Activated CD4-positive, CD25-positive, alpha-beta regulatory T cell (primary cell): ENCODE measurements at regions not wholly inside any gene's neighbourhood (a gene's known extent, or its start where the extent isn't known, plus 50 kb on each side); places are given as distances from the start of the nearest gene placed in this dataset.
"Not testable (repeated sequence)": the region's sequence is repeated elsewhere in the genome, so short reads cannot be mapped to it uniquely, and the experiment has no call there.

Source experiments
- DNase-seq, 4 experiments: peaks; one replicate each; lab custom pipeline; 2025; lab: John Stamatoyannopoulos, UW

GRCh38 chr5:106246044-106246745 lies 1424.5 kb downstream of the EFNA5 start:
- DNase-seq: not testable (repeated sequence)

GRCh38 chr5:106241409-106241808 lies 1429.3 kb downstream of the EFNA5 start:
- DNase-seq: no peak

DNA sequence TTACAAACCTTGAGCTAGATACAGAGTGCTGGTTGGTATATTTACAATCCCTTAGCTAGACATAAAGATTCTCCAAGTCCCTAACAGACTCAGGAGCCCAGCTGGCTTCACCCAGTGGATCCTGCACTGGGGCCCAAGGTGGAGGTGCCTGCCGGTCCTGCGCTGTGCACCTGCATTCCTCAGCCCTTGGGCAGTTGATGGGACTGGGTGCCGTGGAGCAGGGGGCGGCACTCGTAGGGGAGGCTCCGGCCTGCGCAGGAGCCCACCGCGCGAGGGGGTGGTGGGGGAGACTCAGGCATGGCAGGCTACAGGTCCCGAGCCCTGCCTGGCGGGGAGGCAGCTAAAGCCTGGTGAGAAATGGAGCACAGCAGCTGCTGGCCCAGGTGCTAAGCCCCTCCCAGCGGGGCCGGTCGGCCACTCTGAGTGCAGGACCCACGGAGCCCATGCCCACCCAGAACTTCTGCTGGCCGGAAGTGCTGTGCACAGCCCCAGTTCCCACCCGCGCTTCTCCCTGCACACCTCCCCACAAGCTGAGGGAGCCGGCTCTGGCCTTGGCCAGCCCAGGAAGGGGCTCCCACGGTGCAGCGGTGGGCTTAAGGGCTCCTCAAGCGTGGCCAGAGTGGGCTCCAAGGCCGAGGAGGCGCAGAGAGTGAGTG lies 1464.7 kb downstream of the EFNA5 start:
- no peak for DNase-seq

DNA sequence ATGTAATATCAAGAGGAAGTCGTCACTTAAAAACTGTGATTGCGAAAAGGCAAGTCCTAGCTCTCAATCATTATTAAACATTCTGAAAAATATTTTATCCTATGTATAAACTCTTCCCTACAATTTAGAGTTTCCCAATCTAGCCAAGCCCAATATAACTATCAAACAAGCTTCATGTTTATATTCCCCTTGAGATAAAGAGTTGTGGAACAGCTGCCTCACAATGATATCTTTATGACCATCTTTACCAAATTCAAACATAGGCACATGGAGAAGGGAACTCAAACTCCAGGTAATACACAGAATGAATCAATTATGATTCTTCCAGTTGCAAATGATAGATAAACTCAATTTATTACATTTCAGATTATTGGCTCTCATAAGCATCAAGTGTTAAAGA lies 1468.7 kb downstream of the EFNA5 start:
- no peak for DNase-seq

DNA sequence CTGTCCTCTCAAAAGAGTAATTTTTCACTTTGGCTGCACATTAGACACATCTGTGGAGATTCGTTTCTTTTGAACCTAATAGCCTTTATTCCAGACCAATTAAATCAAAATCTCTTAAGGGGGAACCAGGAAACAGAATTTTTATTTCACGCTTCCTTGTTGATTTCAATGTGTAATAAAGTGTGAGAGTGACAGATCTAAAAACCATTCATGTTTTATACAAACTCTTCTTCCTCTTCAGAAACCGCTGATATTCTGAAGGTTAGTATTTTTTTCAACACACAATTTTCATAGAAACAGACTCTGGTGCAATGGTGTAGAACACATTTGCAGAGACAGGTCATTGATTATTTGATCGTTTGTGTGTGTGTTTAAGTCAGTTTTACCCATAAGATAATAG lies 1469.8 kb downstream of the EFNA5 start:
- DNase-seq: no peak

DNA sequence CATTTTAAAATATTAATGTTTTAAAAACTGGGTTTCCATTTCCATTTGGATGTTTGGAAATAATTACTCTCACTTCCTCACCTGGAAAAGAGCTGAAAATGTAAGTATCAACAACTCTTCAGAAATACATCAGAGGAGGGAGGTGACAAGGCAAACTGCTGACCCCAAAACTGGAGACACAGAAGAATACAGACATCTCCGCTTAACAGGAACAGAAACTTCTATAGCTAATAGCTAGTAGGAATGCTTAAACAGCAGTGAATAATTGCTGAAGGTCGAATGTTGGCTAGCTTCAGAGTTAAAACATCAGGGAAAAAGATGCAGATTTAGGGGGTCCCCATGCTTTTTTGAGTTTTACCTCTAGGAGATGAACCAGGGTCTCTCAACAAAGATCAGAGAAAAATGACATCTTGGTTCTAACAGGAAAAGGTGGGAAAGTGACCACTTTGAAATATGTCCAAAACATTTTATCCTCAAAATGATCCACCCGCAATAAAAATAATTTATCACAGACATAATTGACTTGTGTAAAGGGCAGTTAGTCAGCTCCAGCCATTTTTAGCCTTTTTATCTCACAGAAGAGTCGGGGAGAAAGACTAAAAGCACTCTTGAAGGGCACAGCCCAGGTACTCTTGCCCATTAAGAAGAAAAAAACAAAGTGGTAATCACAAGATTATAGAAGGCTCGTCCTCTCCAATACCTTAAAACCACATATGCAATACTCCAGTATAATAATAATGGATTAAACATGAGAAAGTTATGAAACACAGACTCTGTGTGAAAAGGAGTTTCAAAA lies 1474.9 kb downstream of the EFNA5 start:
- DNase-seq: no peak

GRCh38 chr5:106189121-106189809 lies 1481.5 kb downstream of the EFNA5 start:
- DNase-seq: no peak

DNA sequence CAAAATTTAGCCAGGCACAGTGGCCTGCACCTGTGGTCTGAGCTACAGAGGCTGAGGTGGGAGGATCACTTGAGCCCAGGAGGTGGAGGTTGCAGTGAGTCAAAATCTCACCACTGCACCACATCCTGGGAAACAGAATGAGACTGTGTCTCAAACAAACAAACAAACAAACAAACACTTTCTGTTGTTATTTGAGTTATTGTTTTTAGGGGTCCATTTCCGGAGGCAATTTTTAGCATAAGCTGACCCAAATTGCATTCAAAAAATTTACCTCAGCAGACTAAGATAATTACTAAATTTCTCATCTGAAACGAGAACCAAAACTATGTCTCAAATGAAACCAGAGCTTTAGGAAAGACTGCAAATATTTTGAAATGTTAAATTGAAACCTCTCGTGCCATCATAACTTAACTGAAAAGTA lies 1485.1 kb downstream of the EFNA5 start:
- no peak for DNase-seq

GRCh38 chr5:106174903-106175302 lies 1495.8 kb downstream of the EFNA5 start:
- DNase-seq: no peak

DNA sequence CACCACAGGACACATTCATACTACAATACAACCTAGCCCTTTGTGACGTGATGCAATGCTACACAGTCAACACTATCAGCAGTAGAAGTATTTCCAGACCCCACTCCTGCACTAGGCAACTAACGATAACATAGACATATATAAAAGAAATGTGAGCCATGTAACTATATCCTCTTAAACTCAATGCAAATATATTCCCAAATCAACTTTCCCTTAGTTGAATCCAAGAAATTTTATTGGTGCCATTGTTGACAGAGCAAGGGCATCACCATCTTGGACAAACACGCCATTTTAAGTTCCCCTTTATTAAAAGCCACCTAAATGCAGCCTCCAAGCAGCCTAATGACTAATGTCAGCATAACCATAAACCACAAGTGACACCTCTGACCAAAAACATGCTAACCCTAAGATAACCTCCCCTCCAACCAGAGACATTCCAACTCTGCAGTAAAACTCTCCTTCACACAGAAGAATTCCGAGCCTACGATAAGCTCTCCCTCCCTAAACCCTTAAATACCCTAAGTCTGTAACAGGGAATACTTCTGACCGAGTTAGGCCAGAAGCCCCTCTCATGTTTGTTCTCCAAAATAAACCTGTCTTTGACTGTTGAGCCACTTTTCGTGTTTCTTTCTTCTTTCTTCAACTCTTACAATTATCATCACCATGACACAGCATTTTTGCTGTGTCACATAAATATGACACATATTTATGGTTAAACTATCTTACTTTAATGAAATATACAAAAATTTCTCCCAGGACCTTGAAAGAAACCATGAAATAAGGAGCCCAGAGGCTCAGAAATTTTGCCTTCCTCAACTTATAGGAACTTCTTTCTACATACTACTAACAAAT lies 1497.8 kb downstream of the EFNA5 start:
- DNase-seq: no peak

DNA sequence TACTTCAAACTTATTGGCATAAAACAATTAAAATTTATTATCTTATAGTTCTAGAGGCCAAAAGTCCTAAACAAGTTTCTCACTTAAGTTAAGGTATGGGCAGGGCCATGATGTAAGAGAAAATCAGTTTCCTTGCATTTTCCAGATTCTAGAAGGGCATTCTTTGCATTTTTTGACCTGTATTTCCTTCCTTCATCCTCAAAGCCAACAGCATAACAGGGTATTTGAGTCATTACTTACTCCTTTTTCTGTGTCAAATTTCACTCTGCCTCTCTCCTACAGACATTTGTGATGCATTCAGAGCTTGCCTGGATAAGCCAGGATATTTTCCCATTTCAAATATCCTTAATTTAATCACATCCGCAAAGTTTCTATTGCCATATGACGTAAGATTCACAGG lies 1499.0 kb downstream of the EFNA5 start:
- no peak for DNase-seq

DNA sequence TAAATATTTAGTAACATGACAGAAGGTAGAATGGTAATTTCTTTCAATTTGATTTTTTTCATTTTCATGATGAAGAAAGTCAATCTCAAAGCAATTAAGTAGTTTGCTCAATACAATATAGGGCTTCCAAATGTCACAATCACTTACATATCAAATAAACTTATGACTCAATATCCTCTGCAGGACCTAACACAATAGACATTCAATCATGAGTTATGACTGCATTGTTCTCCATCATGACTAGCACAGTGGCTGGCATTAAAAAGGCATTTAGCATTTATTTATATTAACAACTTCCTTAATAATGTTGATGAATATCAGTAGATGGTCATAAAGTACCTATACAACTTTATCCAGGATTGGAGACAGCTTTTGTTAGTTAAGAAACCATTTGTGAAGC lies 1499.6 kb downstream of the EFNA5 start:
- no peak for DNase-seq

GRCh38 chr5:106167766-106168165 lies 1503.0 kb downstream of the EFNA5 start:
- no peak for DNase-seq

- no peak for DNase-seq
These were observed 1507.5 kb downstream of the EFNA5 start for GRCh38 chr5:106163233-106163632.

GRCh38 chr5:106159616-106160015 lies 1511.1 kb downstream of the EFNA5 start:
- DNase-seq: no peak

- DNase-seq: no peak
These were observed 1516.4 kb downstream of the EFNA5 start for GRCh38 chr5:106154280-106154716.

- no peak for DNase-seq
These were observed 1518.2 kb downstream of the EFNA5 start for GRCh38 chr5:106152569-106152968.

DNA sequence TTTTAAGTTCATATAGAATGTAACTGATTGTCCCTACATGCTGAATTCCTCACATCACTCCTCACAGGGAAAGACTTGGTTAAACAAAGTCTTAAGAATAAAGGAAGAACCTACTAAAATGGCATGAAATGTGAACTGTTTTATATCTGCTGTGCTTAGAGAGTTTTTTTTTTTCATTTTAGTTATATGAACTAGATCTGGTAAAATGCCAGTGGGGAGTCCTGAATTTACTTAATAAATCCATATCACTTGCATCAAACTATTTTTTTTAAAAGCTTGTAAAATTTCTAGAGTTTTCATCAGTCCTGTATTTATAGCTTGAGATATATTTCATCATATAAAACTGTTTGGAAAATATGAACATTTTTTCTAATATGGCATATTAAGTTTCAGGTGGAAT lies 1528.6 kb downstream of the EFNA5 start:
- DNase-seq: no peak

DNA sequence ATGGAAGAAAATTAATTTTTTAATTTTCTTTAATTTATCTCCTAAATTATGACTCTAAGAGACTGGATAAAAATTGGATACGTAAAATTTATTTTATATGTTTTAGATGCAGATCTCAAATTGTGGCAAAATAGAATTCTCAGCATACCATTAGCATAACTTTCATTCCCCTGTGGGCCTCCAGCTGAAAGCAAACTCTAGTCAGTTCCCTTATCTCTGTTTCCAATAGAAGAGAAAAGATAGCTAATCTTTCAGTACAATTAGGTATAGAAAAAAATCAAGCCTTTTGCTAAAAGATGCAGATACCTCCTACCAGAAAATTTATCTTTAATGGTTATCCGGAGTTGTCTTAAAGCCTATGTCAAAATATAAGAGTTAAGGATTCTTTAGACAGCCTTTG lies 1530.6 kb downstream of the EFNA5 start:
- no peak for DNase-seq

DNA sequence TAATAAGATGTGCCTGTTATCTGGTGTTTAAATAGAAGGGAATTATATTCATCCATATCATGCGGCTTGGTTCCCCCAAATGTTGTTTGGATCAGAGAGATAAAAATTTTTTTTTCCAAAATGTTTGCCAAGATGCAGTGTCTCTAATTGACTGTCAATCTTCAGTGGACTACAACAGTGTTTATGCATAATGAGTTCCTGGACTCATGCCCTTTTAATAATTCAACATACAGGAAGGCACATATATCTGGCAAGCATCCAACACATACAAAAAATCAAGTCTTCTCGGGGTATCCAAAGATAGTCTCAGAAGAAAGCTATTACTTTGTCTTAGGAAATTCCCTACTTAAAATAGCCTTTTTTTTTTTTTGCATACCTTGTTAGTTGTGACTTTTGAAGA lies 1534.7 kb downstream of the EFNA5 start:
- DNase-seq: no peak

DNA sequence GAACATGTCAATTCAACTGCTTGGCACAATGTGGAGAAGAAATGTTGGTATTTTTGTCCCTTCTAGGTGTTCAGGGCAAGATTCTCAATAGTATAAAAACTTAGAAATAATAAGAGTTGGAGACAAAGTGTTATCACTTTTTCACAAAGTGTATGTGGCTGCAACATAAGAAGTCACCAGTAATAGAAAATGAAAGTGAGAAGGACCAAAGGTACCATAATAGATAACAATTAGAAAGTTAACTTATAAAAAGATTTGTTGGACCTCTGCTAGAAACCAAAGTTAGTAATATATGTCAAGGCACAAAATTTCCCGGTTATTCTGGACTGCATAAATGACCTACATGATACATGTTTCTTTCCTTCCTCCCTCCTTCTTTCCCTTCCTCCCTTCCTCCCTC lies 1535.3 kb downstream of the EFNA5 start:
- no peak for DNase-seq
